ELR (cell line): ENCODE measurements at regions not wholly inside any gene's neighbourhood (a gene's known extent, or its start where the extent isn't known, plus 50 kb on each side); places are given as distances from the start of the nearest gene placed in this dataset.

Experiments
- DNase-seq: peaks from one replicate; pipeline ENCODE4 v3.0.0-alpha.2; 2015; ENCODE audit warnings: low read depth

- DNase-seq: no peak
Measured at GRCh38 chr12:111222027-111222414, 146.9 kb downstream of the PHETA1 start.

- DNase-seq: no peak
Measured at GRCh38 chr12:111221062-111222026, 147.6 kb downstream of the PHETA1 start.

- no peak for DNase-seq
Measured at GRCh38 chr12:111220363-111220762, 148.5 kb downstream of the PHETA1 start.

GRCh38 chr12:111219440-111219839 lies 149.5 kb downstream of the PHETA1 start:
- DNase-seq: no peak

- no peak for DNase-seq
Measured at GRCh38 chr12:111218499-111218898, 150.4 kb downstream of the PHETA1 start.

- DNase-seq: no peak
Measured at GRCh38 chr12:111216387-111217159, 152.3 kb downstream of the PHETA1 start.

- DNase-seq: no peak
Measured at GRCh38 chr12:111215881-111216280, 153.0 kb downstream of the PHETA1 start.

- no peak for DNase-seq
Measured at GRCh38 chr12:111214401-111214800, 154.5 kb downstream of the PHETA1 start.

- DNase-seq: no peak
Measured at GRCh38 chr12:111213561-111213960, 155.3 kb downstream of the PHETA1 start.

GRCh38 chr12:111212814-111213456 lies 156.0 kb downstream of the PHETA1 start:
- no peak for DNase-seq

- no peak for DNase-seq
Measured at GRCh38 chr12:111211910-111212757, 156.8 kb downstream of the PHETA1 start.

GRCh38 chr12:111209811-111210210 lies 159.1 kb downstream of the PHETA1 start:
- DNase-seq: no peak

- DNase-seq: no peak
Measured at GRCh38 chr12:111207761-111208160, 161.1 kb downstream of the PHETA1 start.

GRCh38 chr12:111204788-111205241 lies 164.1 kb downstream of the PHETA1 start:
- no peak for DNase-seq

- no peak for DNase-seq
Measured at GRCh38 chr12:111203969-111204368, 164.9 kb downstream of the PHETA1 start.

- no peak for DNase-seq
Measured at GRCh38 chr12:111203446-111203845, 165.4 kb downstream of the PHETA1 start.

- DNase-seq: no peak
Measured at GRCh38 chr12:111202237-111202915, 166.5 kb downstream of the PHETA1 start.

- DNase-seq: no peak
Measured at GRCh38 chr12:111201495-111202236, 167.2 kb downstream of the PHETA1 start.

- no peak for DNase-seq
Measured at GRCh38 chr12:111201036-111201435, 167.9 kb downstream of the PHETA1 start.

GRCh38 chr12:111197376-111197944 lies 171.4 kb downstream of the PHETA1 start:
- no peak for DNase-seq
